H1 (cell line): ENCODE measurements at regions not wholly inside any gene's neighbourhood (a gene's known extent, or its start where the extent isn't known, plus 50 kb on each side); places are given as distances from the start of the nearest gene placed in this dataset.
A peak's percentile ranks its signal among the peaks of the same experiment; 100 is the strongest.

Source experiments
- CTCF ChIA-PET: fragments of 300-600 bp; sonication (Branson Sonifier 250); formaldehyde crosslinking; loops from one replicate; lab custom pipeline; 2021; ENCODE audit not compliant: partially characterized antibody; lab: Charles Lee
- POLR2A ChIA-PET: fragments of 300-600 bp; sonication (Branson Sonifier 250); formaldehyde crosslinking; loops from one replicate; lab custom pipeline; 2021; ENCODE audit warnings: inconsistent platforms; ENCODE audit not compliant: partially characterized antibody; lab: Charles Lee
- DNase-seq, 2 experiments: peaks; one replicate each; pipeline versions ENCODE4 v3.0.0 to v3.0.0-alpha.2; 2010 to 2022; ENCODE audit warnings: low spot score in 2 of 2, low read depth in 1 of 2, mixed read lengths in 1 of 2
- FAIRE-seq: peaks from 2 replicates; lab custom pipeline; 2011; peaks lifted over from hg19 to GRCh38; lab: Jason Lieb, UNC
- H2AFZ ChIP-seq: 2 replicates; pipeline ENCODE4 v1.8.1; 2012; ENCODE audit warnings: low read length, inconsistent platforms
- H2AK5ac ChIP-seq: 2 replicates; pipeline ENCODE4 v1.6.1; 2013; ENCODE audit warnings: low read depth, low read length
- H2BK120ac ChIP-seq: replicated peaks from 2 replicates; pipeline ENCODE3; 2013; ENCODE audit warnings: low read depth, low read length, inconsistent platforms
- H2BK12ac ChIP-seq: 2 replicates; pipeline ENCODE4 v1.6.1; 2013; ENCODE audit warnings: low read depth, low read length
- H2BK15ac ChIP-seq: 2 replicates; pipeline ENCODE4 v1.6.1; 2013; ENCODE audit warnings: low read length
- H2BK20ac ChIP-seq: 2 replicates; pipeline ENCODE4 v1.6.1; 2013; ENCODE audit warnings: low read length
- H2BK5ac ChIP-seq: 2 replicates; pipeline ENCODE4 v1.6.1; 2013; ENCODE audit warnings: low read depth, low read length
- H3K14ac ChIP-seq: 2 replicates; pipeline ENCODE4 v1.6.1; 2013; ENCODE audit warnings: inconsistent platforms; ENCODE audit not compliant: insufficient read length
- H3K18ac ChIP-seq: 2 replicates; pipeline ENCODE4 v1.6.1; 2013; ENCODE audit warnings: low read length; ENCODE audit errors: extremely low read depth
- H3K23ac ChIP-seq: 2 replicates; pipeline ENCODE4 v1.6.1; 2013; ENCODE audit warnings: inconsistent platforms; ENCODE audit not compliant: insufficient read length
- H3K23me2 ChIP-seq: 2 replicates; pipeline ENCODE4 v1.6.1; 2013; ENCODE audit warnings: low read depth, low read length
- H3K27ac ChIP-seq: 2 replicates; pipeline ENCODE4 v1.6.1; 2011; ENCODE audit warnings: low read depth, low read length, inconsistent platforms
- H3K27me3 ChIP-seq, 4 experiments: replicated peaks in 1 of 4; 1 replicate in 1 of 4; 2 replicates in 3 of 4; pipeline versions ENCODE4 v1.6.1 to v1.8.1; 2011 to 2013; ENCODE audit warnings: low read length in 3 of 4, mild to moderate bottlenecking in 3 of 4, inconsistent platforms in 2 of 4, mixed read lengths in 2 of 4, moderate library complexity in 1 of 4; ENCODE audit not compliant: control insufficient read depth in 3 of 4, insufficient read depth in 3 of 4; ENCODE audit errors: extremely low read depth in 1 of 4
- H3K36me3 ChIP-seq, 4 experiments: 2 replicates each; pipeline versions ENCODE4 v1.6.1 to v1.8.1; 2011 to 2013; ENCODE audit warnings: mild to moderate bottlenecking in 4 of 4, low read length in 3 of 4, moderate library complexity in 2 of 4, control low read depth in 1 of 4, inconsistent platforms in 1 of 4; ENCODE audit not compliant: insufficient read depth in 4 of 4, control insufficient read depth in 2 of 4
- H3K4ac ChIP-seq: replicated peaks from 2 replicates; pipeline ENCODE3; 2013; ENCODE audit warnings: low read length, low read depth, mixed read lengths, inconsistent platforms; ENCODE audit not compliant: insufficient read length
- H3K4me1 ChIP-seq, 4 experiments: replicated peaks in 1 of 4; 1 replicate in 1 of 4; 2 replicates in 3 of 4; pipeline versions ENCODE4 v1.6.1 to v1.8.1; 2011 to 2013; ENCODE audit warnings: low read length in 3 of 4, inconsistent platforms in 2 of 4, mixed read lengths in 1 of 4; ENCODE audit not compliant: insufficient read depth in 4 of 4, control insufficient read depth in 3 of 4
- H3K4me2 ChIP-seq, 2 experiments: 2 replicates each; pipeline versions ENCODE4 v1.6.1 to v1.8.1; 2011 to 2013; ENCODE audit warnings: low read depth in 2 of 2, low read length in 2 of 2, control low read depth in 1 of 2, inconsistent platforms in 1 of 2, mild to moderate bottlenecking in 1 of 2; ENCODE audit not compliant: insufficient read depth in 1 of 2
- H3K4me3 ChIP-seq, 4 experiments: fragments of 200-600, 300-600 bp in 1 of 4; sonication (generic), shearing (Covaris generic), sonication (Bioruptor Twin) in 1 of 4; 2 replicates each; pipeline versions ENCODE4 v1.5.1 to v1.8.1; 2011 to 2016; ENCODE audit warnings: low read length in 4 of 4, low read depth in 3 of 4, control low read depth in 2 of 4, inconsistent platforms in 2 of 4, mild to moderate bottlenecking in 2 of 4, mixed read lengths in 1 of 4, moderate library complexity in 1 of 4; ENCODE audit not compliant: insufficient read depth in 2 of 4; ENCODE audit errors: extremely low read depth in 1 of 4
- H3K56ac ChIP-seq: replicated peaks from 2 replicates; pipeline ENCODE3; 2013; ENCODE audit warnings: low read depth, mild to moderate bottlenecking, mixed read lengths, low read length, inconsistent platforms; ENCODE audit not compliant: insufficient read length
- H3K79me1 ChIP-seq: 2 replicates; pipeline ENCODE4 v1.6.1; 2013; ENCODE audit warnings: low read depth, low read length, control low read depth
- H3K79me2 ChIP-seq, 2 experiments: 2 replicates each; pipeline versions ENCODE4 v1.6.1 to v1.8.1; 2012 to 2013; ENCODE audit warnings: low read length in 2 of 2, mild to moderate bottlenecking in 2 of 2, inconsistent platforms in 1 of 2; ENCODE audit not compliant: insufficient read depth in 2 of 2, control insufficient read depth in 1 of 2
- H3K9ac ChIP-seq, 4 experiments: replicated peaks in 1 of 4; 1 replicate in 1 of 4; 2 replicates in 3 of 4; pipeline versions ENCODE4 v1.6.1 to v1.8.1; 2011 to 2013; ENCODE audit warnings: low read depth in 3 of 4, low read length in 3 of 4, control low read depth in 2 of 4, mild to moderate bottlenecking in 2 of 4, moderate library complexity in 2 of 4, inconsistent platforms in 1 of 4; ENCODE audit errors: extremely low read depth in 1 of 4
- H3K9me3 ChIP-seq, 2 experiments: 2 replicates each; pipeline versions ENCODE4 v1.6.1 to v1.8.1; 2012 to 2013; ENCODE audit warnings: mild to moderate bottlenecking in 2 of 2, moderate library complexity in 2 of 2, control low read depth in 1 of 2, inconsistent platforms in 1 of 2, low read depth in 1 of 2, low read length in 1 of 2, mixed read lengths in 1 of 2; ENCODE audit not compliant: insufficient read depth in 2 of 2
- H4K20me1 ChIP-seq, 2 experiments: replicated peaks in 1 of 2; 2 replicates each; pipeline versions ENCODE3 to v1.8.1; 2011 to 2013; ENCODE audit warnings: inconsistent platforms in 2 of 2, low read length in 2 of 2, mild to moderate bottlenecking in 1 of 2; ENCODE audit not compliant: insufficient read depth in 2 of 2, control insufficient read depth in 1 of 2
- H4K5ac ChIP-seq: 2 replicates; pipeline ENCODE4 v1.6.1; 2013; ENCODE audit warnings: low read length, low read depth, mixed read lengths, inconsistent platforms; ENCODE audit not compliant: insufficient read length
- H4K8ac ChIP-seq: 2 replicates; pipeline ENCODE4 v1.8.0; 2013; ENCODE audit warnings: mild to moderate bottlenecking, moderate library complexity, low read length, inconsistent platforms; ENCODE audit not compliant: insufficient read depth; ENCODE audit errors: extremely low read depth
- H4K91ac ChIP-seq: replicated peaks from 2 replicates; pipeline ENCODE3; 2013; ENCODE audit warnings: low read length, mixed read lengths, inconsistent platforms; ENCODE audit not compliant: insufficient read length
- CHD1 ChIP-seq: IDR thresholded peaks from 2 replicates; pipeline ENCODE4 v1.6.1; 2012; ENCODE audit warnings: low read depth, low read length, improper control_type of control experiment
- CHD2 ChIP-seq: IDR thresholded peaks from 2 replicates; pipeline ENCODE4 v1.6.1; 2012; ENCODE audit warnings: low read length, improper control_type of control experiment
- CTBP2 ChIP-seq: IDR thresholded peaks from 2 replicates; pipeline ENCODE4 v1.7.0; 2011; ENCODE audit warnings: borderline replicate concordance, mild to moderate bottlenecking, moderate library complexity, mixed read lengths, low read length; ENCODE audit not compliant: insufficient read depth, insufficient read length
- GTF2F1 ChIP-seq: IDR thresholded peaks from 2 replicates; pipeline ENCODE4 v1.6.1; 2012; ENCODE audit warnings: low read depth, low read length, improper control_type of control experiment, borderline replicate concordance
- HDAC2 ChIP-seq, 2 experiments: fragments of 300-600 bp in 1 of 2; sonication (generic) in 1 of 2; IDR thresholded peaks; 2 replicates each; pipeline ENCODE4 v1.6.1; 2011 to 2012; ENCODE audit warnings: low read depth in 2 of 2, low read length in 2 of 2, mild to moderate bottlenecking in 2 of 2, moderate library complexity in 2 of 2, borderline replicate concordance in 1 of 2, inconsistent platforms in 1 of 2
- JUND ChIP-seq: IDR thresholded peaks from 2 replicates; pipeline ENCODE4 v1.6.1; 2011; ENCODE audit warnings: mild to moderate bottlenecking, improper control_type of control experiment, low read length
- MAFK ChIP-seq: IDR thresholded peaks from 2 replicates; pipeline ENCODE4 v1.6.1; 2012; ENCODE audit warnings: low read depth, mild to moderate bottlenecking, improper control_type of control experiment, low read length
- POU5F1 ChIP-seq: IDR thresholded peaks from 2 replicates; pipeline ENCODE4 v1.6.1; 2011; ENCODE audit warnings: low read depth, mild to moderate bottlenecking, low read length, moderate library complexity
- RFX5 ChIP-seq: IDR thresholded peaks from 2 replicates; pipeline ENCODE4 v1.6.1; 2011; ENCODE audit warnings: low read depth, low read length, improper control_type of control experiment, borderline replicate concordance
- SP4 ChIP-seq: IDR thresholded peaks from 2 replicates; pipeline ENCODE4 v1.6.1; 2012; ENCODE audit warnings: low read length, inconsistent platforms
- SUZ12 ChIP-seq: fragments of 200-600 bp; sonication (generic); IDR thresholded peaks from 2 replicates; pipeline ENCODE4 v1.6.1; 2012; ENCODE audit warnings: mild to moderate bottlenecking, inconsistent platforms, low read length, moderate library complexity, mixed read lengths
- TBP ChIP-seq: IDR thresholded peaks from 2 replicates; pipeline ENCODE4 v1.6.1; 2011; ENCODE audit warnings: low read depth, low read length, improper control_type of control experiment
- ZNF274 ChIP-seq: IDR thresholded peaks from 2 replicates; pipeline ENCODE4 v1.7.0; 2012; ENCODE audit warnings: low read length, borderline replicate concordance; ENCODE audit errors: extremely low read depth
- WGBS, 2 experiments: shearing (Covaris generic) in 1 of 2; methylation state at CpG; one replicate each; pipeline versions ENCODE4 v1.1.6 to v1.1.7; 2013 to 2015; ENCODE audit warnings: low lambda C conversion rate in 2 of 2, mixed read lengths in 2 of 2, inconsistent platforms in 1 of 2, low coverage in 1 of 2, missing lambda C conversion rate in 1 of 2; ENCODE audit not compliant: insufficient replicate concordance in 2 of 2, insufficient coverage in 1 of 2, insufficient read length in 1 of 2; ENCODE audit errors: extremely low coverage in 1 of 2, missing lambda C conversion rate in 1 of 2; 5-methylcytosine and 5-hydroxymethylcytosine counted together
- TF ChIP-seq, protein P1 (sequence below): IDR thresholded peaks from 2 replicates; pipeline ENCODE4 v1.6.1; 2011; ENCODE audit warnings: low read depth, mild to moderate bottlenecking, low read length; ENCODE audit not compliant: insufficient read depth

DNA sequence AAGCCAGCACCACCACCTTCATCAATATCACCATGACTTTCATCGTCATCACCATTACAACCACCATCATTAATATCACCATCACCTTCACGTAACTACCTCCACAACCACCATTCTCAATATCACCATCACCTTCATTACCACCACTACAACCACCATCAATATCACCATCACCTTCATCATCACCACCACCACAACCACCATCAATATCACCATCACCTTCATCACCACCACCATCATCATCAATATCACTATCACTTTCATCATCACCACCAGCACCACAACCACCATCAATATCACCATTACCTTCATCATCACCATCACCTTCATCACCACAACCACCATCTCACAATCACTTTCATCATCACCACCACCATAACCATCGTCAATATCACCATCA lies 225.3 kb upstream of the SULF2 start:
- H3K56ac ChIP-seq = peak overlapping the region; percentile 82
- no peak overlapping the region for H2BK120ac ChIP-seq
- H3K4me2 ChIP-seq = no peak overlapping the region
- peaks cover 8% of the 10 kb centered on the region; the same call in 1 of the 2 replicates for H3K23me2 ChIP-seq
- no peak overlapping the region for H2BK20ac ChIP-seq
- no peak overlapping the region for H2AFZ ChIP-seq
- H2BK12ac ChIP-seq = no peak overlapping the region
- peaks cover 10 to 14% of the 10 kb centered on the region in 2 experiments; a peak in 2 of 4 replicates for H3K9me3 ChIP-seq
- ChIA-PET POLR2A (no interaction called here), CTCF (no interaction called here)
- no peak overlapping the region for H4K91ac ChIP-seq
- no peaks in the 10 kb centered on the region; a peak in 1 of 7 replicates for H3K4me1 ChIP-seq
- FAIRE-seq (no peak), DNase-seq (no peak)
- no peak overlapping the region for H3K27ac ChIP-seq
- H3K4me3 ChIP-seq = no peak overlapping the region
- H3K4ac ChIP-seq = no peak overlapping the region
- no peak overlapping the region for H2BK15ac ChIP-seq
- H3K23ac ChIP-seq = no peak overlapping the region
- peaks cover 0 to 4% of the 10 kb centered on the region in 2 experiments for H4K20me1 ChIP-seq
- H3K79me2 ChIP-seq = no peaks in the 10 kb centered on the region
- no peak overlapping the region for H4K8ac ChIP-seq
- H3K27me3 ChIP-seq = no peaks in the 10 kb centered on the region
- H3K18ac ChIP-seq = no peak overlapping the region
- no peaks in the 10 kb centered on the region for H3K79me1 ChIP-seq
- WGBS, 2 experiments = 80% methylated on average over 3 of the region's 3 CpGs; no CpG with 5 or more reads in 1 of the 2 experiments
- H2BK5ac ChIP-seq = no peak overlapping the region
- no peak overlapping the region for H3K14ac ChIP-seq
- no peak overlapping the region for H4K5ac ChIP-seq
- H2AK5ac ChIP-seq = no peak overlapping the region
- H3K36me3 ChIP-seq = no peaks in the 10 kb centered on the region
- no peak overlapping the region for H3K9ac ChIP-seq
- TF ChIP-seq SP4 (no peak), CHD1 (no peak), TBP (no peak), RFX5 (no peak), JUND (no peak), HDAC2 (IDR thresholded peaks at IDR 0.05; ENCODE audit: borderline replicate concordance in 1 of 2, low read depth in 2 of 2, low read length in 2 of 2) (no peak), CHD2 (no peak), GTF2F1 (no peak), POU5F1 (no peak), MAFK (no peak), ZNF274 (no peak), CTBP2 (no peak), SUZ12 (no peak)
- TF ChIP-seq, protein P1, sequence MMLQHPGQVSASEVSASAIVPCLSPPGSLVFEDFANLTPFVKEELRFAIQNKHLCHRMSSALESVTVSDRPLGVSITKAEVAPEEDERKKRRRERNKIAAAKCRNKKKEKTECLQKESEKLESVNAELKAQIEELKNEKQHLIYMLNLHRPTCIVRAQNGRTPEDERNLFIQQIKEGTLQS = no peak
